NAMALWA (cell line): ENCODE measurements at regions not wholly inside any gene's neighbourhood (a gene's known extent, or its start where the extent isn't known, plus 50 kb on each side); places are given as distances from the start of the nearest gene placed in this dataset.
"Not testable (repeated sequence)": the region's sequence is repeated elsewhere in the genome, so short reads cannot be mapped to it uniquely, and the experiment has no call there.

Experiments
- DNase-seq: peaks from one replicate; pipeline ENCODE4 v3.0.0-alpha.2; 2015; ENCODE audit warnings: low spot score

- DNase-seq, result peak; percentile 94
Measured at GRCh38 chr9:41273549-41274267, 84.6 kb upstream of the ZNG1F start.

GRCh38 chr9:41272879-41273548 lies 83.9 kb upstream of the ZNG1F start:
- DNase-seq, result peak; percentile 36

- not testable (repeated sequence) for DNase-seq
Measured at GRCh38 chr9:41270992-41271391, 81.9 kb upstream of the ZNG1F start.

- not testable (repeated sequence) for DNase-seq
Measured at GRCh38 chr9:41269471-41269870, 80.4 kb upstream of the ZNG1F start.

- DNase-seq, result not testable (repeated sequence)
Measured at GRCh38 chr9:41269054-41269453, 79.9 kb upstream of the ZNG1F start.

- not testable (repeated sequence) for DNase-seq
Measured at GRCh38 chr9:41266602-41267001, 77.5 kb upstream of the ZNG1F start.

- DNase-seq, result not testable (repeated sequence)
Measured at GRCh38 chr9:41266000-41266399, 76.9 kb upstream of the ZNG1F start.

- not testable (repeated sequence) for DNase-seq
Measured at GRCh38 chr9:41251973-41252372, 62.9 kb upstream of the ZNG1F start.

GRCh38 chr9:41251101-41251500 lies 62.0 kb upstream of the ZNG1F start:
- DNase-seq, result not testable (repeated sequence)

GRCh38 chr9:41246702-41247101 lies 57.6 kb upstream of the ZNG1F start:
- DNase-seq, result not testable (repeated sequence)
